NCI-H1092 treated with DMSO at 0.1 percent for 48 hours (cell line): ENCODE measurements at regions not wholly inside any gene's neighbourhood (a gene's known extent, or its start where the extent isn't known, plus 50 kb on each side); places are given as distances from the start of the nearest gene placed in this dataset.
A peak's percentile ranks its signal among the peaks of the same experiment; 100 is the strongest.
"Not testable (repeated sequence)": the region's sequence is repeated elsewhere in the genome, so short reads cannot be mapped to it uniquely, and the experiment has no call there.

Experiments
- DNase-seq: peaks from one replicate; lab custom pipeline; 2025; lab: John Stamatoyannopoulos, UW

DNA sequence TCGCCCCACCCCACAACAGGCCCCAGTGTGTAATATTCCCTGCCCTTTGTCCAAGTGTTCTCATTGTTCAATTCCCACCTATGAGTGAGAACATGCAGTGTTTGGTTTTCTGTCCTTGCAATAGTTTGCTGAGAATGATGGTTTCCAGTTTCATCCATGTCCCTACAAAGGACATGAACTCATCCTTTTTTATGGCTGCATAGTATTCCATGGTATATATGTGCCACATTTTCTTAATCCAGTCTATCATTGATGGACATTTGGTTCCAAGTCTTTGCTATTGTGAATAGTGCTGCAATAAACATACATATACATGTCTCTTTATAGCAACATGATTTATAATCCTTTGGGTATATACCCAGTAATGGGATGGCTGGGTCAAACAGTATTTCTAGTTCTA, 132.7 kb downstream of the SNX10 start:
- not testable (repeated sequence) for DNase-seq

GRCh38 chr7:26425655-26426054, 134.0 kb downstream of the SNX10 start:
- no peak for DNase-seq

GRCh38 chr7:26426096-26426495, 134.4 kb downstream of the SNX10 start:
- peak; percentile 33 for DNase-seq

- DNase-seq, result no peak
Measured at GRCh38 chr7:26428571-26428970, 136.9 kb downstream of the SNX10 start.

GRCh38 chr7:26429168-26429567, 137.5 kb downstream of the SNX10 start:
- no peak for DNase-seq

GRCh38 chr7:26434974-26435373, 143.3 kb downstream of the SNX10 start:
- DNase-seq, result no peak

- DNase-seq, result peak; percentile 18
Measured at GRCh38 chr7:26437003-26437532, 145.4 kb downstream of the SNX10 start.

- DNase-seq, result no peak
Measured at GRCh38 chr7:26438078-26438477, 146.4 kb downstream of the SNX10 start.

- DNase-seq, result peak; percentile 89
Measured at GRCh38 chr7:26439521-26440232, 148.0 kb downstream of the SNX10 start.

- DNase-seq, result peak; percentile 94
Measured at GRCh38 chr7:26440233-26441001, 148.8 kb downstream of the SNX10 start.

DNA sequence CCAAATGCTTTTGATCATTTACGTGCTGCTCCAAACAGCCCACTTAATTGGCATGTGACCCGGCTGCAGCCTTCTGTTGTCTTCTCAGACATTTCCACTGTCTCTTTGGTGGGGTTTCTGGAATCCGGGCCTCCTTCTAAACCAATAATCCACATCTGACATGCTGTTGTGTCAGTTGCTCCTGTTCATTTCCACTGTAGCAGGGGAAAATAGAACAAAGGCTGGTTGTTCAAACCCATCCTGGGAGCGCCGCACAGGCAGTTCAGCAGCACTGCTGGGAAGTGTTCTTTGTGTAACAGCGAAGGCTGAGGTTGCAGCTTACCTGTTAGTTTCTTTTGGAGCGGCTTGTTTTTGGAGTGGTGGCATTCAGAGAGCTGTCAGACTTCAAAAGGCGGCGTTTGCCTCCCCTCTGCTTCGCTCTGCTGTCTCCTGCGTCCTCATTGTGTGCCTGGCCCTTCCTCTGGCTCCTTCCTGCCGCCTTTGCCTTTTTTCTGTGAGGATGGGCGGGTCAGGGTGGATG, 149.4 kb downstream of the SNX10 start:
- no peak for DNase-seq

GRCh38 chr7:26441611-26442277, 150.1 kb downstream of the SNX10 start:
- DNase-seq, result no peak

DNA sequence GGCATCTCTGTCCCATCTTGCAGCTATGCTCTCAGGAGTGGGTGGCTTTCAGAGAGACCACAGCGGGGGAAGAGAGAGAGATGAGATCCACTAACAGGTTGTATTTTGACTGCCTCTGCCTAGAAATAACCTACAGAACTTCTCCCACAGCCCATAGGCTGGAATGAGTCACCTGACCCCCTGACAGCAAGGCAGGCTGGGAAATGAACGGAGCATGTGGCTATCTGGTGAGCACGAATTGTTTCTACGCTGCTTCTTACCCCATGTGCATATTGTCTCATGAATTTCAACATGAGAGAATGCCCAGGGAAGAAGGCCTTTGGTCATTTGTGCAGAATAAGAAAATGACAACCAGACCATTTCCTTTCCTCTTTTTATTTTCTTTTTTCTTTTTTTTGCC, 151.3 kb downstream of the SNX10 start:
- no peak for DNase-seq

DNA sequence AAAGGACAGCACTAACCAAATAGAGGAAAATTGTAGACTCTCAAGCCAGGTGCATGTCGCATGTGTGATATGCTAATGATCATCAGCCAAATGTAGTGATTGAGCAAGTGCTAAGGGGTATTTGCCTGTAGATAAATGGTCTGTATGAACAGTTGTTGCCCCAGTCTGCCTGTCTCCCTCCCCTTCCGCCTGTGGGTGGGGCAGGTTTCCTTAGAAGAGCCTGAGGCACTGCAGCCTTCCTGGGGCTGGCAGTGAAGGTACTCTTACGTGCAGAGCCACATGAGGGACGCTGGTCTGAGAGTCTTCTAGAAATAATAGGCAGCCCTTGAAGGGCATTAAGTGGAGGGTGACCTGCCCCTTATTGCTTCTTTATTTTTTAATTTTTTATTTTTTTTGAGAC, 152.1 kb downstream of the SNX10 start:
- no peak for DNase-seq

DNA sequence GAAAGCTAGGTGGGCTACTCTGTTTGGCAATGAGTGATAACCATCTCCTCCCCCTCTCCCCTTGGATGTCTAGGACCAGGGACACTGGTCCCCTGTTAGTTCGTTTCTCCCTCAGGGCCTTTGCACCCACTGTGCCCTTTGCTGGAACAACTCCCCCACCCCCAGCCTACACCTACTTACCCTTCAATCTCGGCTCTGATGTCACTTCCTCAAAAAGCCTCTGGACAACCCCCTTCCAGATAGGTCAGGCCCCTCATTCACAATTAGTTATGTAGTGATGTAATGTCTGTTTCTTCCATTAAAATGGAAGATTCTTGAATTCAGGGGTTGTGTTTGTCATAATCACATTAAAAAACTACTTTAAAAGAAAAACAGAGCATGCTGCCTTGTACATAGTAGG, 152.9 kb downstream of the SNX10 start:
- no peak for DNase-seq

- no peak for DNase-seq
Measured at GRCh38 chr7:26447116-26447515, 155.5 kb downstream of the SNX10 start.

GRCh38 chr7:26449175-26450165, 157.8 kb downstream of the SNX10 start:
- DNase-seq, result no peak

DNA sequence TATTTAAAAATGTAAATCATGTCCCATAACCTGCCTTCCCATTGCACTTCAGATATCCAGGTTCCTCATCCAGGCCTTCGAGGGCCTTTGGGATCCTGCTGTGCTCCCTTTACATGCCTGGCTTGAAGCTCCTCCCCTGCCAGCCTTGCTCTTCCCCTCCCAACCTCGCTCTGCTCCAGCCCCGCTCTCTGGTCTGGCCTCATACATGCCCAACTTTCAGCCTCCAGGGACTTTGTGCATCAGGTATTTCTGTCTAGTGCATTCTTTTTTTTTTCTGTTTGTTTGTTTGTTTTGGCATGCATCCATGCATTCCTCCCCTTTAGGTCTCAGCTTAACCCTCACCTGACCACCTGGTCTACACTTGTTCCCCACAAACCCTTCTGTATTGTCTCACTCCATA, 160.3 kb downstream of the SNX10 start:
- DNase-seq, result no peak

DNA sequence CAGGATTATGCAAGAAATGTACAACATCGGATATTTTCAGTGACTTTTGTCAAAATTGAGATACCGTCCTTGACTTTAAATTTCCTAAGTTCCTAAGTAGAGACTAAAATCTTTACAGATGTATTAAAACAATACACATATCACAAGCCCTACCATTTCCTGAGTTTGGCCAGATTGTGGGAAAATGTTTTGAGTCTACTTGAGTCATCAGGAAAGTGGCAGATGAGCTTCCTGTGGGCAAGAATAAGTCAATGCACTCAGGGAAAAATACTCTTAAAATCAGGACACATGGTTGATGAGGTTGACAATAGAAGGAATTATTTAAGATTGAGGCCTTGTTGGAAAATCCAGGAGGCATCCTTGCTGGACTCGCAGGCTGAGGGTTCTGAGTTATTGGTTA, 162.5 kb downstream of the SNX10 start:
- DNase-seq, result no peak

- no peak for DNase-seq
Measured at GRCh38 chr7:26457696-26458327, 166.2 kb downstream of the SNX10 start.
